ENCODE measurements at regions not wholly inside any gene's neighbourhood (a gene's known extent, or its start where the extent isn't known, plus 50 kb on each side); places are given as distances from the start of the nearest gene placed in this dataset.

GRCh38 chr2:234710587-234710986 is 213.7 kb upstream of the ARL4C start:
- H3K4me3 ChIP-seq (ENCODE audit: low read length, poor library complexity, severe bottlenecking) = no peak overlapping the region
- H3K9me2 ChIP-seq (replicated peaks; ENCODE audit: low read depth, low read length) = no peaks in the 10 kb centered on the region
- no peaks in the 10 kb centered on the region for H3K27me3 ChIP-seq (ENCODE audit: insufficient read depth, low read length, poor library complexity, severe bottlenecking)
- H3K9ac ChIP-seq (ENCODE audit: low read depth, low read length, poor library complexity, severe bottlenecking) = no peak overlapping the region
- H3K4me1 ChIP-seq (ENCODE audit: insufficient read depth, low read length, poor library complexity, severe bottlenecking) = no peaks in the 10 kb centered on the region
- no peaks in the 10 kb centered on the region for H3K9me3 ChIP-seq (ENCODE audit: insufficient read depth, low read depth, low read length)
- no peaks in the 10 kb centered on the region for H3F3A ChIP-seq (ENCODE audit: low read depth)
- no peaks in the 10 kb centered on the region for H3K79me2 ChIP-seq (ENCODE audit: insufficient read depth, low read length)
- H3K4me2 ChIP-seq (ENCODE audit: low read depth, low read length, poor library complexity, severe bottlenecking) = no peak overlapping the region
- TF ChIP-seq EZH2phosphoT487 (IDR thresholded peaks at IDR 0.05; ENCODE audit: borderline replicate concordance) = no peak
- TF ChIP-seq, protein P1, sequence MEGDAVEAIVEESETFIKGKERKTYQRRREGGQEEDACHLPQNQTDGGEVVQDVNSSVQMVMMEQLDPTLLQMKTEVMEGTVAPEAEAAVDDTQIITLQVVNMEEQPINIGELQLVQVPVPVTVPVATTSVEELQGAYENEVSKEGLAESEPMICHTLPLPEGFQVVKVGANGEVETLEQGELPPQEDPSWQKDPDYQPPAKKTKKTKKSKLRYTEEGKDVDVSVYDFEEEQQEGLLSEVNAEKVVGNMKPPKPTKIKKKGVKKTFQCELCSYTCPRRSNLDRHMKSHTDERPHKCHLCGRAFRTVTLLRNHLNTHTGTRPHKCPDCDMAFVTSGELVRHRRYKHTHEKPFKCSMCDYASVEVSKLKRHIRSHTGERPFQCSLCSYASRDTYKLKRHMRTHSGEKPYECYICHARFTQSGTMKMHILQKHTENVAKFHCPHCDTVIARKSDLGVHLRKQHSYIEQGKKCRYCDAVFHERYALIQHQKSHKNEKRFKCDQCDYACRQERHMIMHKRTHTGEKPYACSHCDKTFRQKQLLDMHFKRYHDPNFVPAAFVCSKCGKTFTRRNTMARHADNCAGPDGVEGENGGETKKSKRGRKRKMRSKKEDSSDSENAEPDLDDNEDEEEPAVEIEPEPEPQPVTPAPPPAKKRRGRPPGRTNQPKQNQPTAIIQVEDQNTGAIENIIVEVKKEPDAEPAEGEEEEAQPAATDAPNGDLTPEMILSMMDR (conservative IDR thresholded peaks at IDR 0.05; ENCODE audit: low read length) = no peak
- no peaks in the 10 kb centered on the region for H3K36me3 ChIP-seq (ENCODE audit: insufficient read depth, low read length)
- no peak overlapping the region for H2AFZ ChIP-seq (ENCODE audit: low read length)
- H4K20me1 ChIP-seq (ENCODE audit: insufficient read depth, low read length, poor library complexity, severe bottlenecking) = no peaks in the 10 kb centered on the region

GRCh38 chr2:234710066-234710465 is 213.2 kb upstream of the ARL4C start:
- no peaks in the 10 kb centered on the region for H3F3A ChIP-seq (ENCODE audit: low read depth)
- H3K79me2 ChIP-seq (ENCODE audit: insufficient read depth, low read length) = no peaks in the 10 kb centered on the region
- no peak overlapping the region for H3K4me3 ChIP-seq (ENCODE audit: low read length, poor library complexity, severe bottlenecking)
- no peaks in the 10 kb centered on the region for H3K36me3 ChIP-seq (ENCODE audit: insufficient read depth, low read length)
- no peak overlapping the region for H3K4me2 ChIP-seq (ENCODE audit: low read depth, low read length, poor library complexity, severe bottlenecking)
- no peaks in the 10 kb centered on the region for H3K27me3 ChIP-seq (ENCODE audit: insufficient read depth, low read length, poor library complexity, severe bottlenecking)
- no peak overlapping the region for H2AFZ ChIP-seq (ENCODE audit: low read length)
- H3K9ac ChIP-seq (ENCODE audit: low read depth, low read length, poor library complexity, severe bottlenecking) = no peak overlapping the region
- H3K9me3 ChIP-seq (ENCODE audit: insufficient read depth, low read depth, low read length) = no peaks in the 10 kb centered on the region
- no peaks in the 10 kb centered on the region for H3K4me1 ChIP-seq (ENCODE audit: insufficient read depth, low read length, poor library complexity, severe bottlenecking)
- no peaks in the 10 kb centered on the region for H3K9me2 ChIP-seq (replicated peaks; ENCODE audit: low read depth, low read length)
- TF ChIP-seq, protein P1 (conservative IDR thresholded peaks at IDR 0.05; ENCODE audit: low read length) = no peak
- no peak for TF ChIP-seq EZH2phosphoT487 (IDR thresholded peaks at IDR 0.05; ENCODE audit: borderline replicate concordance)
- H4K20me1 ChIP-seq (ENCODE audit: insufficient read depth, low read length, poor library complexity, severe bottlenecking) = no peaks in the 10 kb centered on the region

GRCh38 chr2:234708717-234709116 is 211.8 kb upstream of the ARL4C start:
- Histone ChIP-seq H3F3A (ENCODE audit: low read depth) (no peaks in the 10 kb centered on the region), H3K36me3 (ENCODE audit: insufficient read depth, low read length) (no peaks in the 10 kb centered on the region), H3K9ac (ENCODE audit: low read depth, low read length, poor library complexity, severe bottlenecking) (no peak overlapping the region), H3K9me3 (ENCODE audit: insufficient read depth, low read depth, low read length) (no peaks in the 10 kb centered on the region), H3K27me3 (ENCODE audit: insufficient read depth, low read length, poor library complexity, severe bottlenecking) (no peaks in the 10 kb centered on the region), H2AFZ (ENCODE audit: low read length) (no peak overlapping the region), H3K4me1 (ENCODE audit: insufficient read depth, low read length, poor library complexity, severe bottlenecking) (no peaks in the 10 kb centered on the region), H4K20me1 (ENCODE audit: insufficient read depth, low read length, poor library complexity, severe bottlenecking) (no peaks in the 10 kb centered on the region), H3K9me2 (replicated peaks; ENCODE audit: low read depth, low read length) (no peaks in the 10 kb centered on the region), H3K4me3 (ENCODE audit: low read length, poor library complexity, severe bottlenecking) (no peak overlapping the region), H3K79me2 (ENCODE audit: insufficient read depth, low read length) (no peaks in the 10 kb centered on the region), H3K4me2 (ENCODE audit: low read depth, low read length, poor library complexity, severe bottlenecking) (no peak overlapping the region)
- TF ChIP-seq EZH2phosphoT487 (IDR thresholded peaks at IDR 0.05; ENCODE audit: borderline replicate concordance) = no peak
- TF ChIP-seq, protein P1 (conservative IDR thresholded peaks at IDR 0.05; ENCODE audit: low read length) = no peak

All from Loucy (cell line).